ENCODE measurements at regions not wholly inside any gene's neighbourhood (a gene's known extent, or its start where the extent isn't known, plus 50 kb on each side); places are given as distances from the start of the nearest gene placed in this dataset.

DNA sequence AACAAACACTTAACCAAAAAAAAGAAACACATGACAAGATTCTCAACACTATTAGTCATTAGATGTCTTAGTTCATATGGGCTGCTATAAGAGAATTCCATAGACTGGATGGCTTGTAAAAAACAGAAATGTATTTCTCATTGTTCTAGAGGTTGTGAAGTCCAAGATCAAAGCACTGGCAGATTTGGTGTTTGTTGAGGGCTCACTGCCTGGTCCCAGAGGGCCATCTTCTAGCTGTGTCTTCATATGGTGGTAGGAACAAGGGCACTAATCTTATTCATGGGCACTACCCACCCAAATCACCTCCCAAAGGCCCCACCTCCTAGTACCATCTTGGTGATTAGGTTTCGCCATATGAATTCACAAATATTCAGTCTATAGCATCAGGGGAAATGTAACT, 162.5 kb upstream of the SDK2 start:
- ATAC-seq: no peak
- intact Hi-C loops (cut with DNase I): no loop called here
- H3K27me3 ChIP-seq: no peaks in the 10 kb centered on the region
- no peaks in the 10 kb centered on the region for H3K4me1 ChIP-seq
- no peaks in the 10 kb centered on the region for H3K36me3 ChIP-seq (replicated peaks in 1 of 2; ENCODE audit: insufficient read depth in 1 of 2, low read depth in 2 of 2)
- no peak overlapping the region for H3K4me3 ChIP-seq
- H3K9me3 ChIP-seq: peaks cover 0 to 8% (median 0%) of the 10 kb centered on the region in 3 donors
- no peak overlapping the region for H3K27ac ChIP-seq
- DNase-seq: no peak
- WGBS, 2 donors: 86 to 100% methylated on average over 1 of the region's 1 CpG
- TF ChIP-seq POLR2A (IDR thresholded peaks at IDR 0.05): no peak
- TF ChIP-seq, protein P1, sequence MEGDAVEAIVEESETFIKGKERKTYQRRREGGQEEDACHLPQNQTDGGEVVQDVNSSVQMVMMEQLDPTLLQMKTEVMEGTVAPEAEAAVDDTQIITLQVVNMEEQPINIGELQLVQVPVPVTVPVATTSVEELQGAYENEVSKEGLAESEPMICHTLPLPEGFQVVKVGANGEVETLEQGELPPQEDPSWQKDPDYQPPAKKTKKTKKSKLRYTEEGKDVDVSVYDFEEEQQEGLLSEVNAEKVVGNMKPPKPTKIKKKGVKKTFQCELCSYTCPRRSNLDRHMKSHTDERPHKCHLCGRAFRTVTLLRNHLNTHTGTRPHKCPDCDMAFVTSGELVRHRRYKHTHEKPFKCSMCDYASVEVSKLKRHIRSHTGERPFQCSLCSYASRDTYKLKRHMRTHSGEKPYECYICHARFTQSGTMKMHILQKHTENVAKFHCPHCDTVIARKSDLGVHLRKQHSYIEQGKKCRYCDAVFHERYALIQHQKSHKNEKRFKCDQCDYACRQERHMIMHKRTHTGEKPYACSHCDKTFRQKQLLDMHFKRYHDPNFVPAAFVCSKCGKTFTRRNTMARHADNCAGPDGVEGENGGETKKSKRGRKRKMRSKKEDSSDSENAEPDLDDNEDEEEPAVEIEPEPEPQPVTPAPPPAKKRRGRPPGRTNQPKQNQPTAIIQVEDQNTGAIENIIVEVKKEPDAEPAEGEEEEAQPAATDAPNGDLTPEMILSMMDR (IDR thresholded peaks at IDR 0.05): no peak

DNA sequence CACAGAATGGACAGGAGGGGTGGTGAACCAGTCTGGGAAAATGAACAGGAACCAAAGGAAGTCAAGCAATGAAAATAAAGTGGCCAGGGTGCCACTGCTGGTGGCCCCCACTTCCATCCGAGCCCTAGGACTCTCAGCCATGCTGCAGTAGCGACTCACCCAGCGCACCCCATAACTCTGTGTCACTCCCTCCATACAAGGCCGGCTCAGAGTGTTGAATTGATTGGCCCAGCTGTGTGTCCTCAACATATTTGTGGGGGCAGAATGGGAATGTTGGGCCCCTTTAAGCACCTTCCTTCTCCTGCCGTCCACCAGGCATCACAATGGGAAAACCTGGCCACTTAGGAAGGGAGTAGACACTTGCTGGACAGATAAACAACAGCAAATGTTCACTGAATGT, 169.0 kb upstream of the SDK2 start:
- Histone ChIP-seq H3K27me3 (no peaks in the 10 kb centered on the region), H3K4me1 (no peaks in the 10 kb centered on the region), H3K4me3 (no peak overlapping the region), H3K9me3 (no peaks in the 10 kb centered on the region), H3K27ac (no peak overlapping the region), H3K36me3 (replicated peaks in 1 of 2; ENCODE audit: insufficient read depth in 1 of 2, low read depth in 2 of 2) (no peaks in the 10 kb centered on the region)
- intact Hi-C loops (cut with DNase I): no loop called here
- ATAC-seq (no peak), DNase-seq (no peak)
- 66 to 73% methylated on average over 5 of the region's 5 CpGs for WGBS, 2 donors
- no peak for TF ChIP-seq POLR2A (IDR thresholded peaks at IDR 0.05)
- TF ChIP-seq, protein P1 (IDR thresholded peaks at IDR 0.05): no peak

DNA sequence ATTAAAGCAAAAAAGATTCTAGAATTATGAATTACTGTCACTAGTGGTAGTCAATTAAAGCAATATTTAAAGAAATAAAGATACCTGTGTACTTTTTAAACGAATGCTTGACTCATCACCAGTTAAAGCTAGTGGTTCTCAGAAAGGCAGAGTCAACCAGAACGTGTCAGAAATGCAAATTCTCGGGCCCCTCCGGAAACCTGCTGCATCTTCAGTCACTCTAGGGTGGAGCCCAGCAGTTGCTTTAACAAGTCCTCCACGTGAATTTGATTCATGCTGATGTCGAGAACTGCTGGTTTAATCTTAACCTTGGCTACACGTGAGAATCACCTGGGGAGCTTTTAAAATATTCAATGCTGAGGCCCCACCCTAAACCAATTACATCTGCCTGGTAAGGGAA, 169.8 kb upstream of the SDK2 start:
- Histone ChIP-seq H3K27ac (no peak overlapping the region), H3K4me3 (no peak overlapping the region), H3K4me1 (no peaks in the 10 kb centered on the region), H3K36me3 (replicated peaks in 1 of 2; ENCODE audit: insufficient read depth in 1 of 2, low read depth in 2 of 2) (no peaks in the 10 kb centered on the region), H3K27me3 (no peaks in the 10 kb centered on the region), H3K9me3 (no peaks in the 10 kb centered on the region)
- no peak for TF ChIP-seq POLR2A (IDR thresholded peaks at IDR 0.05)
- TF ChIP-seq, protein P1 (IDR thresholded peaks at IDR 0.05): no peak
- ATAC-seq (no peak), DNase-seq (no peak)
- WGBS, 2 donors: 15 to 22% methylated on average over 7 of the region's 7 CpGs
- intact Hi-C loops (cut with DNase I): no loop called here

DNA sequence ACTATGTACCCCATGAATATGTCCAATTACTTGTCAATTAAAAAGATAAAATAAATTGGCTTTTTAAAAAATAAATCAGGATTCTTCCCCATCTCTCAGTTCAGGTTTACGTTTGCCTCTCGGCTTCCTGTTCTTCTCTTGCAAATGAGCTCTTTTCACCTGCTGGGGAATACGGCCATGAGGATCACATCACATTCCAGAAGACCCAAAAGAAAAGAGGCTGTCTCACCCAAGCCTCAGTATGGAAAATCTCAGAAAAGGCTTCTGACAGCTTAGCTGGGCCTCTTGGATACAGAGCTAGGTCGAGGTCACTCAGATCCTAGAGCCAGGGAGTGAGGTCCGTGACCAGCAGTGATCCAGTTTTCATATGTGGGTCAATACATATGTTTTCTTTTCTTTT, 171.2 kb upstream of the SDK2 start:
- H3K4me1 ChIP-seq: no peaks in the 10 kb centered on the region
- H3K9me3 ChIP-seq: no peaks in the 10 kb centered on the region
- TF ChIP-seq, protein P1 (IDR thresholded peaks at IDR 0.05): no peak
- H3K27me3 ChIP-seq: no peaks in the 10 kb centered on the region
- intact Hi-C loops (cut with DNase I): no loop called here
- DNase-seq: no peak
- ATAC-seq: no peak
- no peak overlapping the region for H3K4me3 ChIP-seq
- H3K36me3 ChIP-seq (replicated peaks in 1 of 2; ENCODE audit: insufficient read depth in 1 of 2, low read depth in 2 of 2): no peaks in the 10 kb centered on the region
- WGBS, 2 donors: 73 to 76% methylated on average over 5 of the region's 5 CpGs
- no peak overlapping the region for H3K27ac ChIP-seq

DNA sequence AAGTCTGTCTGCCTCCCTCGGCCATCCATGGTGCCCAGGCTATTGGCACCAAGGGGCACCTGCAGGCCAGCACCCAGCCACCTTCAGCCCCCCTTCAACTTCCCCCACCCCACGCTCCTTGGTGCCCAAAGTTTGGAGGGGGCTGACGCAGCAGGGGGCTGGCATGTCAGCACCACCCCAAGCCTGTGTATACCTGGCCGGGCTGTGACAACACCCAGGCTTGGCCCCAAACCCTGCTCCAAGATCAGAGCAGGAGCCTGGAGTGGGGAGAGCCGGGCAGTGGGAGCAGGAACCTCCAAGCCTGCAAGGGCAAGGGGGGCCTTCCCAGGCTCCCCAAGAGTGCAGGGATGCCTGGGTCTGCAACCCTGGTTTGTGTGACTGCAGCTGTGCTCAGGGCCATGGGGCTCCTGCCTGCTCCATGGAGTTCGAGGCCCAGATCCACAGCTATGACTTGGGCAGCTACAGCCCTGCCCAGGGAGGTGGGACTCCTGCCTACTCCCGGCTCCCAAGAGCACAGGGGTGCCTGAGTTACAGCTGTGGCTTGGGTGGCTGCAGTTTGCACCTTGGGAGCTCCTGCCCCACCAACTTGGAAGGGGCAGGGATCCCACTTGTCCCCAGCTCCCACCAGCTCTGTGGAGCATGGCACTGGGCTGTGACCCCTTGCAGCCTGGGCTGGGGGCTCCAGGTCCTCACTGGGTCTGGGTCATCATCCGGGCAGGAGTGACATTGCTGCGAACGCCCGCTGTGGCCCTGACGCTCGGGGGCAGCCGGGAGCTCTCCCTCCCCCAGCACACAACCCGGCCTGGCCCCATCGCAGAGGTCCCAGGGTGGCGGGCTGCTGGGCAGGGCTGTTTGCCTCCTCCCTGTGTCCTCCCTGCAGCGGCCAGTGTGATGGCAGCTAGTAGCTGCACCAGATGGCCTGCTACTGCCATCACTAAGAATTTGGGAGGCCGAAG, 175.5 kb upstream of the SDK2 start:
- no peak for TF ChIP-seq POLR2A (IDR thresholded peaks at IDR 0.05)
- TF ChIP-seq, protein P1 (IDR thresholded peaks at IDR 0.05): no peak
- Histone ChIP-seq H3K27ac (no peak overlapping the region), H3K36me3 (replicated peaks in 1 of 2; ENCODE audit: insufficient read depth in 1 of 2, low read depth in 2 of 2) (no peaks in the 10 kb centered on the region), H3K9me3 (no peaks in the 10 kb centered on the region), H3K27me3 (no peaks in the 10 kb centered on the region), H3K4me1 (no peaks in the 10 kb centered on the region), H3K4me3 (no peak overlapping the region)
- intact Hi-C loops (cut with DNase I): no loop called here
- DNase-seq (no peak), ATAC-seq (no peak)
- WGBS, 2 donors: 70 to 75% methylated on average over 3 to 15 of the region's 19 CpGs

Measured in body of pancreas (tissue), 4 donors.